HG03520 (cell line): ENCODE measurements at regions not wholly inside any gene's neighbourhood (a gene's known extent, or its start where the extent isn't known, plus 50 kb on each side); places are given as distances from the start of the nearest gene placed in this dataset.

Experiments
- ATAC-seq: cut with Tn5 transposase; IDR thresholded peaks from one replicate; pipeline ENCODE4 v1.9.1; 2021; ENCODE audit warnings: mild to moderate bottlenecking, moderate library complexity; ENCODE audit not compliant: unreplicated experiment

- no peak for ATAC-seq
Observed at GRCh38 chr18:67043276-67043675, 439.4 kb upstream of the CDH19 start.

- no peak for ATAC-seq
Observed at GRCh38 chr18:67041334-67041733, 437.4 kb upstream of the CDH19 start.

DNA sequence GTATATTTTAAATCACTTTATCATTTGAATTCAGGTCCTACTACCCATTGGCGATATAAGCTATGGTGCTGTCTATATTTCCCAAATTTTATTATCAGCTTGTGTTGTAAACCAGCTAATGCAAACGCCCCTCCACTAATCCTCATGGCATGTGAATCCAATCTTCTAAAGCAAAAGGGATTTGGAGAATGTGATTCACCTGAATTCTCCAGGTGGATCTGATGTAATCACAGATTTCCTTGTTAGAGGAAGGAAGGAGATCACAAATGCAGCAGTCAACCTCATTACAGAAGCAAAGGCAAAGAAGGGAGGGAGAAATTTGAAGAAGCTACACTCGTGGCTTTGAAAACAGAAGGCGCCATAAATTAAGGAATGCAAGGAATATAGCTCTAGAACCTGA is 431.1 kb upstream of the CDH19 start:
- no peak for ATAC-seq

DNA sequence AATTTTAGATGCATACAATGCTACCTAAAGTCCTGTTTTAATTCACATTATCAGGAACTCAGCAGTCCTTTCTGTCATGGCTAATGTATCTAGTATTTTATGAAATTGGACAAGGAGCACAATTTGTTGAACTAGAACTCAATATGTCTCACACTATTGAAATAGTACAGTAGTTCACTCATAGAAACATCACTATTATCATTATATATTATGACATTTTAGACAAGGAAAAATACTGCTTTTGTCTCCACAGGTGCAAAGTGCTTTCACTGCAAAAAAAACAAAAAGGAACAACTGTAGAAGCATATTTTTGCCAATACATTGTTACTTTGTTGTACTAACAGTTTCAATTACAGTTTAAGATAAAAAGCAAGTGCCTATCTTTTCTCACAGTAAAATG is 419.2 kb upstream of the CDH19 start:
- ATAC-seq, result no peak

DNA sequence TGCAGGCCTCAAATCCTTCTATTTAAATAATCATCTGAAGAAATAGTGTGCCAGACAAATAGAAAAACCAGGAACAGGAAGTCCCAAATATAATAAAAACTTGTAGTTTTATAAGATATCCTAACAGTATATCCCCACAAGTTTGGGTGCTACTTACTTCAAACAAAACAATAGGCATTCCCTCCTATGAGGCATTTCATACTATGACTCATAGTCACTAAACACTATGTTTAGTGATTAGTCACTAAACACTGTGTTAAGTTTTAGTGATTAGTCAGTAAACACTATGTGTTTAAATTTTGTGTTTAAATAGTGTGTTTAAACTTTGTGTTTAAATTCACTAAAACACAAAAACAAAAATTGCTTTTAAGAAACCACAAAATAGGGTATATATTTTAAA is 407.0 kb upstream of the CDH19 start:
- ATAC-seq, result no peak

- no peak for ATAC-seq
Observed at GRCh38 chr18:67007999-67008398, 404.1 kb upstream of the CDH19 start.

DNA sequence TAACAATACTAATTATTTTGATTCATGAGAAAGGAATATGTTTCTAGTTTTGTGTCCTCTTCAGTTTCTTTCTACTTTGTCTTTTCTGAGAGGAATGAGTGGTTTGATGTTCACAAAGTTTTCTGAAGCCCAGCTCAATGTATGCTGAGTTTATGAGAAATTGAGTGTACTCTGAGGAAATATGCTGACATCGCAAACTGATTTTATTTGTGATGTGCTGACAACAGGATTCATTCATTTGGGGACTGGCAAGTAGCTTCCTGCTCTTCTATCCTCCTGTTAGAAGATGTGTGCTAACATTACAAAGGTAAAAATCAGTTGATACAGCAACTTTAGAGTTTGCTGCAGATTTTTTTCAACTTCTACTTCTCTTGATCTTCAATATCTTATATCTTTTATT is 403.2 kb upstream of the CDH19 start:
- ATAC-seq, result no peak

DNA sequence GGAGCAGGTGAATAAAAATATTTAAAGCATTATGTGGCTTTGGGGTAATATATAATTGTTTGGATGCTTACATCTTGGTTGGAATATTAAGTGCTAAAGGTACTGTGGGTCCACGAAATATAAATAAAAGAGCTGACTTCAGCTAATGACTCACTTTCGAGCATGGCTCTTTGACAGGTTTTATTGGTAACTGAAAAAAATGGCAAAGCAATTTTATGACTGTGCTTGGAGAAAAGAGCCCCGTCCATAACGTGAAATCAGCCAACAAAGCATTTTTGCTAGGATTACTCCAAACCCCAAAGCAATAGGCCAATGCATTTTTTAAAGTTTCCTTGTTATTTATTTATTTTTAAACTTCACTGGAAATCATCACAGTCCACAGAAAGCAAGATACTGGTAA is 397.2 kb upstream of the CDH19 start:
- ATAC-seq, result no peak

DNA sequence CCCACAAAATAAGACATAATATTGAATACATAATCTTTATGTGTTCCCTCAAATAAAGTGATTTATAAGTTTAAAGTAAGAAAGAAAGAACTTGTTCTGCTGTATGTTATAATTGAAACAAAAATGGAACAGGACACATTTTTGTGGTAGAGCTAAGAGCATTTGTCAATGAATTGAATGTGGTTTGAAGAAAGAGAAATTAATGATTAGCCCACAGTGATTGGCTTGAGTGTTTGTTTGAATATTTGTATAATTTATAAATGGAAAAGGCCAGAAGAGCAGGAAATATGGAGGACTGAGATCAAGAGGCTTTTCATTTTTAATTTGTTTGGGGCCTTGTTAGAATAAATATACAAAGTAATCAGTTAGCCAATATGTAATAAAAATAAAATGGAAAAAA is 395.1 kb upstream of the CDH19 start:
- no peak for ATAC-seq

DNA sequence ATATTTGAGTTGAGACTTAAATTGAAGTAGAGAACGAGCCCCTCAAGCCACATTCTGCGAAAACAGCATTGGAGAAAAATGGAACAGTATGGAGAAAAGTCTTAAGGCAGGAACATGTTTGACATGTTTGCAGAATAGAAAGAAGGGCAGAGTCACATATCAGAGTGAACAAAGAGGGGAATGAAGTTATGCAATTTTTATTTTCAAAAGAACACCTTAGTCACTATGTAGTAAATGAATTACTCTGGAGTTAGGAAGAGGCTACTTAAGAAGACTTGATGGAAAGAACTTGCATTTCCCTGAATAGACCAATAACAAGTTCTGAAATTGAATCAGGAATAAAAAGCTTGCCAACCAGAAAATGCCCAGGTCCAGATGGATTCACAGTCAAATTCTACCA is 391.4 kb upstream of the CDH19 start:
- ATAC-seq, result no peak

- no peak for ATAC-seq
Observed at GRCh38 chr18:66994790-66995189, 390.9 kb upstream of the CDH19 start.

DNA sequence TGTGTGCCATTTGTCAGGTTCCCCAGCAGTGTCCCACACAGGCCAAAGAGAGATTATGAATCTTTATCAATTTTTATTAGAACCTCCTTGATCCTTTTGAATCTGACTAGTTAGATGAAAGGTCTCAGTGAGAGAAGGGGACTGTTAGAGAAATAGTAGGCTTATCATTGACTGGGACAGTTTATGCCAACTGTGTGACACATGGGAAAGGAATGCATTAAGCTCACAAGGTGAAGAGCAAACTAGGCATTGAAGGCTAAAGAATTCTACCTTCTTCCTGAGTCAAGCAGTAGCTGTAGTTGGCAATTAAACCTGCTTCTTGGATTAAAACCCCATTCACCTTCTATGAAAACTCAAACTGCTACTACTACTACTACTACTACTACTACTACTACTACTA is 389.6 kb upstream of the CDH19 start:
- no peak for ATAC-seq

DNA sequence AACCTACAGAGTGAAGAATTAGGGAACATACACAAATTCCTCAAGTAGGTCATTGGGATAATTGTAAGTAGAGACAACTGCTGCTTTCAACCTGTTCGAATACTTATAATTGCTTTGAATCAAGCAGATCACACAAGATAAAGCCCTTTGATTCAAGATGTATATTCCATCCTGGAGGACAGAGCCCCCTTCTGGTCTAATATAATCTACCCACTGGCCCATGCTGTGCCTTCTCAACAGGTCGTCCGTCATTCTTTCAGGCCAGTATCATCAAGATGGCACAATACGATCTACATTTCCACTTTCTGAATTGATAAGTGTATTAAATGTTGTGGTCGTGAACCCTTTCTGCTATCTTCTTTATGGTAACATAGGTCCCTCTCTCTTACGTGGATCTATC is 387.0 kb upstream of the CDH19 start:
- ATAC-seq, result no peak

GRCh38 chr18:66979009-66979408 is 375.1 kb upstream of the CDH19 start:
- ATAC-seq, result no peak

DNA sequence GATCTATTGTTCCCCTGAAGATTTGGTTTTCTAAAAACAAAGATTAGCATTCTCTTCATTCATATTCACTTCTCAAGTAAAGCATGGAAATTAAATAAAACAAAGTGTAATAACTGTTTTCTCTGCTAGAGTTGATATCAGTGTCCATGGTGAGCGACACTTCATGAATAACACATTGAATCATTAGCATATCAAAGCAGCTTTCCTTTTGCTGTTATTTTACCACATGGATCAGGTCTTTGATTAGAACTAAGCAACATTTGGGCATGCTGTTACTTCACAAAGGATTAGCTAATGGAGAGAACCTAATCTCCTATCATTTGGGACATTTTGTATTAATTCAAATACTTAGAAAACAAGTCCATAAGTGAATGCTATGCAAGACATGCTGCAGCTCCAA is 368.8 kb upstream of the CDH19 start:
- ATAC-seq, result no peak

GRCh38 chr18:66971960-66972359 is 368.1 kb upstream of the CDH19 start:
- no peak for ATAC-seq

- no peak for ATAC-seq
Observed at GRCh38 chr18:66966171-66966570, 362.3 kb upstream of the CDH19 start.

GRCh38 chr18:66958309-66958708 is 354.4 kb upstream of the CDH19 start:
- ATAC-seq, result no peak

- ATAC-seq, result no peak
Observed at GRCh38 chr18:66951750-66952149, 347.9 kb upstream of the CDH19 start.

DNA sequence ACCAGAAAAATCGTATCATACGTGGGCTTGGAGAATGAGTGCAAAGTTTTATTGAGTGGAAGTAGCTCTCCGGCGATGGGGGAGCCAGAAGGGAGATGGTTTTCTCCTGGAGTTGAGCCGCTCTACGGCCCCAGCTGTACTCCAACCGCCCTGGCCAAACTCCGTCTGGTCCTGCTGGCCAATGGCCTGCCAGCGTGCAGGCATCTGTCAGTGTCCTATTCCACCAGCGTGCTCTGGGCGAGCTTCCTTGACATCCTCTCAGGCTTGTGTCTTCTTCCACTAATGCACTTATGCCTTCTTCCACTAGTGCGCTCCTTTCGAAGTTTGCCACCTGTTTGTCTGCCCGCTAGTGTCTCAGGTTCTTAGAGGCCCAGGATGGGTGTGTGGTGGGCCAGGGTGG is 345.5 kb upstream of the CDH19 start:
- no peak for ATAC-seq

GRCh38 chr18:66937546-66937945 is 333.7 kb upstream of the CDH19 start:
- ATAC-seq, result no peak

DNA sequence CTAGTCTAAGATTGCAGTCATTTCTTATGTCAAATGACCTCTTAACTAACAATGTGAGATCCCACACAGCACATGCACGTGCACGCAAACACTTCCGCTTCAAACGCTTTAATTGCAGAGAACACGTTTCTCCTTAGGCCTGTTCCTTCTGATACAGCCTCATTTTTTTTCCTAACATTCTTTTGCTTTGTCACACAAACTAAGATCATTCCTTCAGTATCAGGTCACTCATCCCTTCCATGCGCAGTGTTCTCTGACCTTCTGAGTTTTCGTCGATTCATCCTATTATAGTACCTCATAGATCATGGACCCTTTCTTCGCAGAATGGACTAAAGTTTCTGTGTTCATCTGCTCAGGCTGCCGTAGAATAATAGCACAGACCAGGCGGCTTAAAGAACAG is 327.1 kb upstream of the CDH19 start:
- ATAC-seq, result no peak

- no peak for ATAC-seq
Observed at GRCh38 chr18:66916834-66917233, 312.9 kb upstream of the CDH19 start.

GRCh38 chr18:66900837-66901236 is 296.9 kb upstream of the CDH19 start:
- no peak for ATAC-seq
